ENCODE measurements at regions not wholly inside any gene's neighbourhood (a gene's known extent, or its start where the extent isn't known, plus 50 kb on each side); places are given as distances from the start of the nearest gene placed in this dataset.

GRCh38 chr11:112666253-112666652 lies 295.0 kb upstream of the NCAM1 start:
- H3K9ac ChIP-seq (replicated peaks in 1 of 4; ENCODE audit: extremely low read depth in 1 of 4, low read depth in 3 of 4, low read length in 3 of 4): no peak overlapping the region
- H3K79me1 ChIP-seq (ENCODE audit: low read depth, low read length): no peaks in the 10 kb centered on the region; the same call in 1 of the 2 replicates
- H2BK20ac ChIP-seq (ENCODE audit: low read length): no peak overlapping the region
- H2BK12ac ChIP-seq (ENCODE audit: low read depth, low read length): no peak overlapping the region
- H3K4me2 ChIP-seq (ENCODE audit: insufficient read depth in 1 of 2, low read depth in 2 of 2, low read length in 2 of 2): no peak overlapping the region
- no peak overlapping the region for H4K91ac ChIP-seq (replicated peaks; ENCODE audit: insufficient read length, low read length)
- no peaks in the 10 kb centered on the region for H3K27me3 ChIP-seq (replicated peaks in 1 of 4; ENCODE audit: control insufficient read depth in 3 of 4, extremely low read depth in 1 of 4, insufficient read depth in 3 of 4, low read length in 3 of 4)
- no peak overlapping the region for H3K56ac ChIP-seq (replicated peaks; ENCODE audit: insufficient read length, low read depth, low read length)
- no peak overlapping the region for H2BK120ac ChIP-seq (replicated peaks; ENCODE audit: low read depth, low read length)
- no peak for DNase-seq (ENCODE audit: low read depth in 1 of 2, low spot score in 2 of 2)
- no peaks in the 10 kb centered on the region for H3K79me2 ChIP-seq (ENCODE audit: control insufficient read depth in 1 of 2, insufficient read depth in 2 of 2, low read length in 2 of 2)
- FAIRE-seq: no peak
- no peak overlapping the region for H3K4ac ChIP-seq (replicated peaks; ENCODE audit: insufficient read length, low read depth, low read length)
- TF ChIP-seq RNF2 (IDR thresholded peaks at IDR 0.05; ENCODE audit: borderline replicate concordance, low read depth, low read length, missing control alignments, poor library complexity, severe bottlenecking) (no peak), KDM1A (IDR thresholded peaks at IDR 0.05; ENCODE audit: borderline replicate concordance, low read length) (no peak), FOSL1 (IDR thresholded peaks at IDR 0.05; ENCODE audit: insufficient read depth, low read depth, low read length) (no peak), TAF7 (optimal IDR thresholded peaks at IDR 0.05; ENCODE audit: borderline replicate concordance, low read depth, low read length) (no peak), NRF1 (IDR thresholded peaks at IDR 0.05; ENCODE audit: low read depth, low read length) (no peak), SRF (IDR thresholded peaks at IDR 0.05; ENCODE audit: low read depth, low read length) (no peak)
- H2BK15ac ChIP-seq (ENCODE audit: low read length): no peak overlapping the region
- H3K4me1 ChIP-seq (replicated peaks in 1 of 4; ENCODE audit: control insufficient read depth in 3 of 4, insufficient read depth in 4 of 4, low read length in 3 of 4): no peaks in the 10 kb centered on the region
- H2AFZ ChIP-seq (ENCODE audit: low read length): no peak overlapping the region
- H3K27ac ChIP-seq (ENCODE audit: low read depth, low read length): no peak overlapping the region
- no peak overlapping the region for H4K8ac ChIP-seq (ENCODE audit: extremely low read depth, insufficient read depth, low read length)
- no peaks in the 10 kb centered on the region for H4K20me1 ChIP-seq (replicated peaks in 1 of 2; ENCODE audit: control insufficient read depth in 1 of 2, insufficient read depth in 2 of 2, low read length in 2 of 2)
- H3K14ac ChIP-seq (ENCODE audit: insufficient read length): no peak overlapping the region
- H3K36me3 ChIP-seq (ENCODE audit: control insufficient read depth in 2 of 4, insufficient read depth in 4 of 4, low read length in 3 of 4): no peaks in the 10 kb centered on the region
- no peaks in the 10 kb centered on the region for H3K9me3 ChIP-seq (ENCODE audit: insufficient read depth in 2 of 2, low read depth in 1 of 2, low read length in 1 of 2)
- 71% methylated on average over 1 of the region's 1 CpG; no CpG with 5 or more reads in 1 of the 2 experiments for WGBS, 2 experiments (ENCODE audit: extremely low coverage in 1 of 2, insufficient coverage in 1 of 2, insufficient read length in 1 of 2, insufficient replicate concordance in 2 of 2, low coverage in 1 of 2, low lambda C conversion rate in 2 of 2, missing lambda C conversion rate in 1 of 2)
- CTCF ChIA-PET (ENCODE audit: partially characterized antibody): interaction anchor here (1.4 to 2.2 kb wide), 5 partner anchors 9 to 78 kb away, joined by 3 to 7 read pairs (median 5); no protein-coding TSS in a partner anchor
- no peak overlapping the region for H3K4me3 ChIP-seq (ENCODE audit: extremely low read depth in 1 of 4, insufficient read depth in 2 of 4, low read depth in 3 of 4, low read length in 4 of 4)
- H3K23ac ChIP-seq (ENCODE audit: insufficient read length): no peak overlapping the region
- no peak overlapping the region for H2BK5ac ChIP-seq (ENCODE audit: low read depth, low read length)
- H3K18ac ChIP-seq (ENCODE audit: extremely low read depth, low read length): no peak overlapping the region
- H3K23me2 ChIP-seq (ENCODE audit: low read depth, low read length): no peaks in the 10 kb centered on the region
- POLR2A ChIA-PET (ENCODE audit: partially characterized antibody): no interaction called here
- H2AK5ac ChIP-seq (ENCODE audit: low read depth, low read length): no peak overlapping the region
- no peak overlapping the region for H4K5ac ChIP-seq (ENCODE audit: insufficient read length, low read depth, low read length)

All from H1 (cell line).